Fibroblast of lung (primary cell): ENCODE measurements at regions not wholly inside any gene's neighbourhood (a gene's known extent, or its start where the extent isn't known, plus 50 kb on each side); places are given as distances from the start of the nearest gene placed in this dataset.

ENCODE experiments used
- EZH2 ChIP-seq: IDR thresholded peaks from 2 replicates; pipeline ENCODE4 v1.5.1; 2012; ENCODE audit warnings: low read length, control low read depth, mild to moderate bottlenecking; ENCODE audit errors: missing control alignments
- TF ChIP-seq, protein P1 (sequence below), 2 donors: IDR thresholded peaks in 1 of 2; conservative IDR thresholded peaks in 1 of 2; 1 replicate in 1 of 2; 2 replicates in 1 of 2; pipeline ENCODE4 v1.5.1; 2011 to 2012; ENCODE audit warnings: low read length in 2 of 2, control low read depth in 1 of 2, inconsistent platforms in 1 of 2, low read depth in 1 of 2, mild to moderate bottlenecking in 1 of 2

DNA sequence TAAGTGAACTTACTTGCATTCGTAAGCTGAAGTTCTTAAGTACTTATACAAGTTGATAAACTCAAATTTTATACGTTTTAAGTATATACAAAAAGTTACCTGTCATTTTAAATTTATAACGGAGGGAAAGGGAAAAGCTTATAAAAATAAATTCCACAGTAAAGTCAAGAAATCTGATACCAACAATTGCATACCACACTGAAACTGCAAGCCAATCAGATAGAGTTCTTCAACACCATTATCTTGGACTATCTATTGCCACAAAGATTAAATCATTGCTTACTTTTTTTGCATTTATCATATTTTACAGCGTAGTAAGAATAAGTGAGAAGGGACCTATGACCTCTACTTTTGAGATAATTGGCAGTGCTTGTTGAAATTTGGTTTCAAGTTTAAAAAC lies 386.7 kb downstream of the TFAP2A start:
- TF ChIP-seq, protein P1, sequence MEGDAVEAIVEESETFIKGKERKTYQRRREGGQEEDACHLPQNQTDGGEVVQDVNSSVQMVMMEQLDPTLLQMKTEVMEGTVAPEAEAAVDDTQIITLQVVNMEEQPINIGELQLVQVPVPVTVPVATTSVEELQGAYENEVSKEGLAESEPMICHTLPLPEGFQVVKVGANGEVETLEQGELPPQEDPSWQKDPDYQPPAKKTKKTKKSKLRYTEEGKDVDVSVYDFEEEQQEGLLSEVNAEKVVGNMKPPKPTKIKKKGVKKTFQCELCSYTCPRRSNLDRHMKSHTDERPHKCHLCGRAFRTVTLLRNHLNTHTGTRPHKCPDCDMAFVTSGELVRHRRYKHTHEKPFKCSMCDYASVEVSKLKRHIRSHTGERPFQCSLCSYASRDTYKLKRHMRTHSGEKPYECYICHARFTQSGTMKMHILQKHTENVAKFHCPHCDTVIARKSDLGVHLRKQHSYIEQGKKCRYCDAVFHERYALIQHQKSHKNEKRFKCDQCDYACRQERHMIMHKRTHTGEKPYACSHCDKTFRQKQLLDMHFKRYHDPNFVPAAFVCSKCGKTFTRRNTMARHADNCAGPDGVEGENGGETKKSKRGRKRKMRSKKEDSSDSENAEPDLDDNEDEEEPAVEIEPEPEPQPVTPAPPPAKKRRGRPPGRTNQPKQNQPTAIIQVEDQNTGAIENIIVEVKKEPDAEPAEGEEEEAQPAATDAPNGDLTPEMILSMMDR (conservative IDR thresholded peaks at IDR 0.05 in 1 of 2, IDR thresholded peaks at IDR 0.05 in 1 of 2; ENCODE audit: low read depth in 1 of 2, low read length in 2 of 2), result no peak
- TF ChIP-seq EZH2, result no peak
